Mucosa of descending colon (tissue), 3 donors: ENCODE measurements at regions not wholly inside any gene's neighbourhood (a gene's known extent, or its start where the extent isn't known, plus 50 kb on each side); places are given as distances from the start of the nearest gene placed in this dataset.

Source experiments
- ATAC-seq: fragments of 200-7000 bp; cut with Tn5 transposase; one replicate; pipeline ENCODE4 v1.9.1; 2020; ENCODE audit warnings: mild to moderate bottlenecking, moderate library complexity
- DNase-seq, 3 donors: peaks; one replicate each; pipeline ENCODE4 v3.0.0-alpha.2; 2020
- H3K36me3 ChIP-seq: fragments of 200-600 bp; one replicate; pipeline ENCODE4 v1.8.0; 2021; ENCODE audit warnings: low read depth, mild to moderate bottlenecking
- H3K4me1 ChIP-seq: fragments of 200-600 bp; one replicate; pipeline ENCODE4 v1.8.0; 2021; ENCODE audit warnings: low read depth, mild to moderate bottlenecking
- H3K4me3 ChIP-seq: fragments of 200-600 bp; one replicate; pipeline ENCODE4 v1.8.0; 2021; ENCODE audit warnings: mild to moderate bottlenecking
- H3K9me3 ChIP-seq: fragments of 200-600 bp; one replicate; pipeline ENCODE4 v1.8.0; 2021; ENCODE audit warnings: mild to moderate bottlenecking
- intact Hi-C, 2 donors: fragments of 100-400 bp; cut with DNase I in 1 of 2; cut with micrococcal nuclease in 1 of 2; formaldehyde crosslinking; loops; one replicate each; pipeline versions ENCODE4 v1.11.0 to v1.11.1; 2022; cut with DNase I, micrococcal nuclease
- TF ChIP-seq, protein P1 (sequence below): fragments of 200-600 bp; IDR thresholded peaks from one replicate; pipeline ENCODE4 v1.8.0; 2022; ENCODE audit warnings: antibody characterized with exemption, mild to moderate bottlenecking
- donor health status: DM: no; HTN: no; CAD: no; lungs with moderate emphysema.
- donor health status: DM: no; HTN: no; CAD: no.
- donor health status: DM: no; HTN: yes; CAD: no.

GRCh38 chr21:35116777-35117176 is 67.7 kb upstream of the RUNX1 start:
- no peaks in the 10 kb centered on the region for H3K9me3 ChIP-seq
- no peaks in the 10 kb centered on the region for H3K4me1 ChIP-seq
- intact Hi-C loops, result no loop called here

DNA sequence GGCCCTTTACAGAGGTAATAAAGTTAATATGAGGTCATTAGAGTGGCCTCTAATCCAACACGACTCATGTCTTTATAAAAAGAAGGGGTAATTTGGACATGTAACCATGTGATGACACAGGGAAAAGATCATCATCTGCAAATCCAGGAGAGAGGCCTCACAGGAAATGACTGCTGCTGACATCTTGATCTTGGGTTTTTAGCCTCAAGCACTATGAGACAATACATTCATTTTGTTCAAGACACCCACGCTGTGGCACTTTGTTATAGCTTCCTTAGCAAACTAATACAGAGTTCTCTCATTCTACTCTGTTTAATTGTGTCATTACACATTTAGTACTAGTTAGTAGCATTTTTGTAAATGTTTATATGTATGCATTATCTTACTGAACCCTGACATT is 64.0 kb upstream of the RUNX1 start:
- H3K36me3 ChIP-seq, result no peaks in the 10 kb centered on the region
- DNase-seq (no peak), ATAC-seq (no peak)
- H3K9me3 ChIP-seq, result no peaks in the 10 kb centered on the region
- H3K4me1 ChIP-seq, result no peaks in the 10 kb centered on the region
- TF ChIP-seq, protein P1, sequence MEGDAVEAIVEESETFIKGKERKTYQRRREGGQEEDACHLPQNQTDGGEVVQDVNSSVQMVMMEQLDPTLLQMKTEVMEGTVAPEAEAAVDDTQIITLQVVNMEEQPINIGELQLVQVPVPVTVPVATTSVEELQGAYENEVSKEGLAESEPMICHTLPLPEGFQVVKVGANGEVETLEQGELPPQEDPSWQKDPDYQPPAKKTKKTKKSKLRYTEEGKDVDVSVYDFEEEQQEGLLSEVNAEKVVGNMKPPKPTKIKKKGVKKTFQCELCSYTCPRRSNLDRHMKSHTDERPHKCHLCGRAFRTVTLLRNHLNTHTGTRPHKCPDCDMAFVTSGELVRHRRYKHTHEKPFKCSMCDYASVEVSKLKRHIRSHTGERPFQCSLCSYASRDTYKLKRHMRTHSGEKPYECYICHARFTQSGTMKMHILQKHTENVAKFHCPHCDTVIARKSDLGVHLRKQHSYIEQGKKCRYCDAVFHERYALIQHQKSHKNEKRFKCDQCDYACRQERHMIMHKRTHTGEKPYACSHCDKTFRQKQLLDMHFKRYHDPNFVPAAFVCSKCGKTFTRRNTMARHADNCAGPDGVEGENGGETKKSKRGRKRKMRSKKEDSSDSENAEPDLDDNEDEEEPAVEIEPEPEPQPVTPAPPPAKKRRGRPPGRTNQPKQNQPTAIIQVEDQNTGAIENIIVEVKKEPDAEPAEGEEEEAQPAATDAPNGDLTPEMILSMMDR, result no peak
- intact Hi-C loops, result no loop called here
- no peak overlapping the region for H3K4me3 ChIP-seq

More at GRCh38 chr21:35116777-35117176, 67.7 kb upstream of the RUNX1 start:
- no peak overlapping the region for H3K4me3 ChIP-seq
- no peak for ATAC-seq
- H3K36me3 ChIP-seq, result no peaks in the 10 kb centered on the region
- TF ChIP-seq, protein P1, result no peak
- DNase-seq, result no peak

GRCh38 chr21:35111321-35111930 is 62.3 kb upstream of the RUNX1 start:
- intact Hi-C loops, result no loop called here
- DNase-seq, result no peak
- Histone ChIP-seq H3K36me3 (no peaks in the 10 kb centered on the region), H3K4me3 (no peak overlapping the region), H3K4me1 (no peaks in the 10 kb centered on the region), H3K9me3 (no peaks in the 10 kb centered on the region)
- no peak for ATAC-seq
- TF ChIP-seq, protein P1, result no peak

DNA sequence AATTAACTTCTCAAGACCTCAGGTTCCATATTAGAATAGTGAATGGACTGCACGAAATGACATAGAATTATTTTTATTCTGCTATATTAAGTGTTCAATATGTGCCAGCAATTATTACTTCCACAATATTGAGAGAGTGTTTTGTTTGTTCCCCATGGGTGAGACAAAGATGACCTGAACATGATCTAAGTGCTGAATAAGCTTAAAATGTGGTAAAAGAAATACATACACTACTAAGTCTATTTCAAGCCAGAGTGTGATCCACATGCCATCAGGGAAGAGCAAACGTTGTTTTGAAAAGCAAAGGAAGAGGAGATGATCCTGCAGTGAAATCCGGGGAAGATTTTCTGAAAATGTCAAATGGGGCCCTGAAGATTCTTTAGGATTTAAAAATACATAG is 59.8 kb upstream of the RUNX1 start:
- Histone ChIP-seq H3K4me3 (no peak overlapping the region), H3K36me3 (no peaks in the 10 kb centered on the region), H3K9me3 (no peaks in the 10 kb centered on the region), H3K4me1 (no peaks in the 10 kb centered on the region)
- intact Hi-C loops, result no loop called here
- TF ChIP-seq, protein P1, result no peak
- DNase-seq, result no peak
- ATAC-seq, result no peak

DNA sequence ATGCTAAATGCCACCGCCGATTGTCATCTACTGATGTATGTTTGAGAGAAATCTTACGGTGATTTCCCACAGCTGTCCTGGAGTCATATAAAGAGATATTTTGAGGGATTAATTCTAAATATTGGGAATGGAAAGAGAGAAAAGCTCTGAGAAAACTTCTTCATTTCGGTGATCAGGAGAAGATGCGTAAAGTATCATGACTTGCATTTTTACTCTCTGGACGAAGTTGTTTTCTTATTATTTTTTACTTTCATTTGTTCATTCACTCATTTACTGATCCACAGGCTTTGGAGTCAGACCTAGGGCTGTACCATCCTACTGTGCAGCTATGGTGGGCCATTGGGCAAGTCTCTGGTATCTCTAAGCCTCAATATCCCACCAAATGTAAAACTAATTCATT is 58.4 kb upstream of the RUNX1 start:
- H3K9me3 ChIP-seq, result no peaks in the 10 kb centered on the region
- no peaks in the 10 kb centered on the region for H3K36me3 ChIP-seq
- TF ChIP-seq, protein P1, result no peak
- intact Hi-C loops, result no loop called here
- no peaks in the 10 kb centered on the region for H3K4me1 ChIP-seq
- no peak overlapping the region for H3K4me3 ChIP-seq
- DNase-seq (no peak), ATAC-seq (no peak)
